OCI-LY7 (cell line): ENCODE measurements at regions not wholly inside any gene's neighbourhood (a gene's known extent, or its start where the extent isn't known, plus 50 kb on each side); places are given as distances from the start of the nearest gene placed in this dataset.

Source experiments
- BruUV-seq: library from RNA; stranded (reverse); fragments of 400-500 nt; replicated peaks from 2 replicates; lab custom pipeline; 2021; lab: Mats Ljungman, UMichigan
- CTCF ChIA-PET: fragments of 300-600 bp; sonication (Branson Sonifier 250); formaldehyde crosslinking; loops from one replicate; lab custom pipeline; 2022; ENCODE audit warnings: antibody characterized with exemption; ENCODE audit not compliant: unreplicated experiment; lab: Charles Lee
- POLR2A ChIA-PET: fragments of 300-600 bp; sonication (Branson Sonifier 250); formaldehyde crosslinking; loops from one replicate; lab custom pipeline; 2022; ENCODE audit warnings: antibody characterized with exemption; lab: Charles Lee
- DNase-seq: peaks from one replicate; pipeline ENCODE4 v3.0.0-alpha.2; 2015; ENCODE audit warnings: low spot score
- H2AFZ ChIP-seq: fragments of 200-600 bp; sonication (generic), shearing (Covaris generic); 2 replicates; pipeline ENCODE4 v1.6.1; 2014; ENCODE audit warnings: mild to moderate bottlenecking, antibody characterized with exemption, low read length, moderate library complexity
- H3K27ac ChIP-seq: fragments of 200-600 bp; sonication (generic); 2 replicates; pipeline ENCODE4 v1.5.1; 2014; ENCODE audit warnings: mixed run types, low read depth, mild to moderate bottlenecking, moderate library complexity, low read length, inconsistent platforms; ENCODE audit not compliant: poor library complexity, severe bottlenecking
- H3K36me3 ChIP-seq: fragments of 200-600 bp; sonication (generic); 2 replicates; pipeline ENCODE4 v1.6.1; 2014; ENCODE audit warnings: mild to moderate bottlenecking, antibody characterized with exemption, low read length, moderate library complexity, mixed read lengths; ENCODE audit not compliant: insufficient read depth
- H3K4me1 ChIP-seq: fragments of 200-600 bp; sonication (generic); 2 replicates; pipeline ENCODE4 v1.5.1; 2014; ENCODE audit warnings: mild to moderate bottlenecking, low read length; ENCODE audit not compliant: insufficient read depth, poor library complexity, severe bottlenecking
- H3K4me2 ChIP-seq: fragments of 200-600 bp; sonication (generic); 2 replicates; pipeline ENCODE4 v1.6.1; 2014; ENCODE audit warnings: mild to moderate bottlenecking, low read length
- H3K4me3 ChIP-seq: fragments of 200-600 bp; sonication (generic); 2 replicates; pipeline ENCODE4 v1.5.1; 2014; ENCODE audit warnings: mild to moderate bottlenecking, low read depth, low read length; ENCODE audit not compliant: poor library complexity, severe bottlenecking
- H3K79me2 ChIP-seq: fragments of 200-600 bp; sonication (generic); 2 replicates; pipeline ENCODE4 v1.6.1; 2016; ENCODE audit warnings: low read depth, mild to moderate bottlenecking, low read length, moderate library complexity, mixed read lengths; ENCODE audit not compliant: insufficient read depth
- H3K9me2 ChIP-seq: fragments of 200-600 bp; sonication (generic); 2 replicates; pipeline ENCODE4 v1.6.1; 2016; ENCODE audit warnings: mild to moderate bottlenecking, low read length, mixed read lengths; ENCODE audit not compliant: insufficient read depth
- H3K9me3 ChIP-seq: fragments of 200-600 bp; sonication (generic); 2 replicates; pipeline ENCODE4 v1.6.1; 2014; ENCODE audit warnings: mild to moderate bottlenecking, mixed run types, low read length, mixed read lengths
- H4K20me1 ChIP-seq: fragments of 200-600 bp; sonication (generic); 2 replicates; pipeline ENCODE4 v1.6.1; 2014; ENCODE audit warnings: mild to moderate bottlenecking, antibody characterized with exemption, low read length, moderate library complexity, mixed read lengths; ENCODE audit not compliant: insufficient read depth
- CTCF ChIP-seq: fragments of 200-600 bp; sonication (generic); conservative IDR thresholded peaks from 2 replicates; pipeline ENCODE4 v1.5.1; 2014; ENCODE audit warnings: mild to moderate bottlenecking, antibody characterized with exemption, low read length, moderate library complexity, mixed read lengths
- EZH2phosphoT487 ChIP-seq: fragments of 200-600 bp; sonication (generic); IDR thresholded peaks from 2 replicates; pipeline ENCODE4 v1.6.1; 2018; ENCODE audit warnings: low read depth, borderline replicate concordance, mild to moderate bottlenecking, mixed run types, antibody characterized with exemption, low read length, moderate library complexity, mixed read lengths
- intact Hi-C: fragments of 100-400 bp; cut with micrococcal nuclease; formaldehyde crosslinking; loops from one replicate; pipeline ENCODE4 v1.10.0; 2022; ENCODE audit not compliant: unreplicated experiment

GRCh38 chr1:14108356-14109275, 408.6 kb downstream of the PRDM2 start:
- no peaks in the 10 kb centered on the region for H3K36me3 ChIP-seq
- intact Hi-C loops = no loop called here

GRCh38 chr1:14109276-14109635, 409.3 kb downstream of the PRDM2 start:
- Histone ChIP-seq H3K36me3 (no peaks in the 10 kb centered on the region), H3K4me3 (no peak overlapping the region), H3K9me3 (no peaks in the 10 kb centered on the region), H3K9me2 (no peaks in the 10 kb centered on the region), H4K20me1 (no peaks in the 10 kb centered on the region), H3K79me2 (no peaks in the 10 kb centered on the region), H3K4me2 (no peak overlapping the region), H3K27ac (no peak overlapping the region), H3K4me1 (peaks cover 29% of the 10 kb centered on the region), H2AFZ (no peak overlapping the region)
- ChIA-PET POLR2A (no interaction called here), CTCF (no interaction called here)
- no peak for DNase-seq
- intact Hi-C loops = no loop called here
- BruUV-seq = no TSS peak
- TF ChIP-seq EZH2phosphoT487 (no peak), CTCF (no peak)

More at GRCh38 chr1:14108356-14109275, 408.6 kb downstream of the PRDM2 start:
- DNase-seq = no peak
- Histone ChIP-seq H3K27ac (no peak overlapping the region), H3K4me2 (no peak overlapping the region), H3K4me1 (peaks cover 23% of the 10 kb centered on the region), H3K9me3 (no peaks in the 10 kb centered on the region), H3K4me3 (no peak overlapping the region), H4K20me1 (no peaks in the 10 kb centered on the region), H2AFZ (no peak overlapping the region), H3K9me2 (no peaks in the 10 kb centered on the region), H3K79me2 (no peaks in the 10 kb centered on the region)
- no peak for TF ChIP-seq CTCF
- no peak for TF ChIP-seq EZH2phosphoT487
- CTCF ChIA-PET = no interaction called here
- POLR2A ChIA-PET = no interaction called here
- no TSS peak for BruUV-seq

- Histone ChIP-seq H3K36me3 (no peaks in the 10 kb centered on the region), H3K79me2 (no peaks in the 10 kb centered on the region), H3K27ac (no peak overlapping the region), H3K4me3 (no peak overlapping the region), H3K9me3 (no peaks in the 10 kb centered on the region), H4K20me1 (no peaks in the 10 kb centered on the region), H3K9me2 (no peaks in the 10 kb centered on the region), H3K4me1 (peaks cover 37% of the 10 kb centered on the region), H3K4me2 (no peak overlapping the region), H2AFZ (no peak overlapping the region)
- intact Hi-C loops = loop anchor here (5.0 to 10.0 kb wide), 3 partner anchors 455 to 935 kb away; no protein-coding TSS in a partner anchor
- BruUV-seq = no TSS peak
- DNase-seq = no peak
- no peak for TF ChIP-seq CTCF
- TF ChIP-seq EZH2phosphoT487 = no peak
- POLR2A ChIA-PET = no interaction called here
- CTCF ChIA-PET = no interaction called here
These were observed 410.1 kb downstream of the PRDM2 start for GRCh38 chr1:14110040-14110439.
